Activated CD4-positive, alpha-beta T cell treated with anti-CD3 and anti-CD28 coated beads, Interleukin-10, Interleukin-2, amounts not matched to agents 100 ng/mL and 50 ng/mL, durations not matched to agents 16 hours and 8 hours (primary cell): ENCODE measurements at regions not wholly inside any gene's neighbourhood (a gene's known extent, or its start where the extent isn't known, plus 50 kb on each side); places are given as distances from the start of the nearest gene placed in this dataset.
A peak's percentile ranks its signal among the peaks of the same experiment; 100 is the strongest.
"Not testable (repeated sequence)": the region's sequence is repeated elsewhere in the genome, so short reads cannot be mapped to it uniquely, and the experiment has no call there.

Experiments
- DNase-seq: peaks from one replicate; pipeline ENCODE4 v3.0.0-alpha.2; 2020

- peak; percentile 7 for DNase-seq
Observed at GRCh38 chr12:65742018-65743010, 82.0 kb upstream of the HMGA2 start.

GRCh38 chr12:65744236-65744840, 79.9 kb upstream of the HMGA2 start:
- not testable (repeated sequence) for DNase-seq

GRCh38 chr12:65747338-65747737, 76.9 kb upstream of the HMGA2 start:
- DNase-seq = no peak

- no peak for DNase-seq
Observed at GRCh38 chr12:65748332-65748731, 76.0 kb upstream of the HMGA2 start.

- DNase-seq = no peak
Observed at GRCh38 chr12:65754290-65754689, 70.0 kb upstream of the HMGA2 start.

GRCh38 chr12:65754744-65755595, 69.3 kb upstream of the HMGA2 start:
- no peak for DNase-seq

GRCh38 chr12:65755596-65755978, 68.7 kb upstream of the HMGA2 start:
- no peak for DNase-seq

GRCh38 chr12:65756267-65756666, 68.0 kb upstream of the HMGA2 start:
- no peak for DNase-seq

- DNase-seq = peak; percentile 81
Observed at GRCh38 chr12:65756956-65757511, 67.2 kb upstream of the HMGA2 start.

GRCh38 chr12:65758401-65758800, 65.9 kb upstream of the HMGA2 start:
- no peak for DNase-seq

- no peak for DNase-seq
Observed at GRCh38 chr12:65759735-65760134, 64.5 kb upstream of the HMGA2 start.

- DNase-seq = no peak
Observed at GRCh38 chr12:65761301-65761700, 63.0 kb upstream of the HMGA2 start.

GRCh38 chr12:65764325-65764724, 60.0 kb upstream of the HMGA2 start:
- no peak for DNase-seq

- no peak for DNase-seq
Observed at GRCh38 chr12:65765436-65765813, 58.9 kb upstream of the HMGA2 start.

GRCh38 chr12:65769880-65770279, 54.4 kb upstream of the HMGA2 start:
- DNase-seq = no peak
